IPS-20b (cell line): ENCODE measurements at regions not wholly inside any gene's neighbourhood (a gene's known extent, or its start where the extent isn't known, plus 50 kb on each side); places are given as distances from the start of the nearest gene placed in this dataset.

Experiments used
- H3K27ac ChIP-seq: one replicate; pipeline ENCODE4 v1.5.1; 2013; ENCODE audit warnings: low read length
- H3K27me3 ChIP-seq: 2 replicates; pipeline ENCODE4 v1.6.1; 2013; ENCODE audit warnings: mild to moderate bottlenecking, low read length, inconsistent platforms; ENCODE audit not compliant: insufficient read depth
- H3K36me3 ChIP-seq: 2 replicates; pipeline ENCODE4 v1.6.1; 2013; ENCODE audit warnings: low read depth, mild to moderate bottlenecking, inconsistent platforms, low read length, moderate library complexity; ENCODE audit not compliant: insufficient read depth
- H3K4me1 ChIP-seq: 2 replicates; pipeline ENCODE4 v1.6.1; 2013; ENCODE audit warnings: mild to moderate bottlenecking, control low read depth, inconsistent platforms, low read length, moderate library complexity; ENCODE audit not compliant: insufficient read depth
- H3K4me3 ChIP-seq: 2 replicates; pipeline ENCODE4 v1.5.1; 2013; ENCODE audit warnings: mild to moderate bottlenecking, low read length, inconsistent platforms
- H3K9ac ChIP-seq: 2 replicates; pipeline ENCODE4 v1.6.1; 2013; ENCODE audit warnings: low read depth, mild to moderate bottlenecking, inconsistent platforms, low read length, moderate library complexity
- H3K9me3 ChIP-seq: 2 replicates; pipeline ENCODE4 v1.6.1; 2013; ENCODE audit warnings: mild to moderate bottlenecking, low read depth, low read length, inconsistent platforms; ENCODE audit not compliant: insufficient read depth

GRCh38 chr2:21486445-21486844 lies 362.7 kb downstream of the TDRD15 start:
- Histone ChIP-seq H3K4me1 (no peaks in the 10 kb centered on the region), H3K9ac (no peak overlapping the region), H3K4me3 (no peak overlapping the region), H3K9me3 (no peaks in the 10 kb centered on the region; the same call in 1 of the 2 replicates), H3K36me3 (no peaks in the 10 kb centered on the region), H3K27ac (no peak overlapping the region), H3K27me3 (no peaks in the 10 kb centered on the region)

GRCh38 chr2:21489080-21489479 lies 365.3 kb downstream of the TDRD15 start:
- no peaks in the 10 kb centered on the region for H3K36me3 ChIP-seq
- no peak overlapping the region for H3K4me3 ChIP-seq
- H3K9me3 ChIP-seq, result no peaks in the 10 kb centered on the region; the same call in 1 of the 2 replicates
- H3K9ac ChIP-seq, result no peak overlapping the region
- no peaks in the 10 kb centered on the region for H3K27me3 ChIP-seq
- H3K4me1 ChIP-seq, result no peaks in the 10 kb centered on the region
- no peak overlapping the region for H3K27ac ChIP-seq

- Histone ChIP-seq H3K36me3 (no peaks in the 10 kb centered on the region), H3K4me1 (no peaks in the 10 kb centered on the region; the same call in 1 of the 2 replicates), H3K9me3 (no peaks in the 10 kb centered on the region), H3K4me3 (no peak overlapping the region), H3K9ac (no peak overlapping the region), H3K27ac (no peak overlapping the region), H3K27me3 (no peaks in the 10 kb centered on the region)
Observed at GRCh38 chr2:21498016-21498415, 374.2 kb downstream of the TDRD15 start.

GRCh38 chr2:21500401-21500945 lies 376.7 kb downstream of the TDRD15 start:
- Histone ChIP-seq H3K9ac (no peak overlapping the region), H3K4me1 (no peaks in the 10 kb centered on the region; the same call in 1 of the 2 replicates), H3K36me3 (no peaks in the 10 kb centered on the region)

GRCh38 chr2:21501376-21502027 lies 377.7 kb downstream of the TDRD15 start:
- H3K36me3 ChIP-seq, result no peaks in the 10 kb centered on the region
- H3K4me3 ChIP-seq, result no peak overlapping the region
- H3K9ac ChIP-seq, result no peak overlapping the region
- no peaks in the 10 kb centered on the region for H3K9me3 ChIP-seq
- no peaks in the 10 kb centered on the region; the same call in 1 of the 2 replicates for H3K4me1 ChIP-seq
- no peaks in the 10 kb centered on the region for H3K27me3 ChIP-seq
- no peak overlapping the region for H3K27ac ChIP-seq

More at GRCh38 chr2:21500401-21500945, 376.7 kb downstream of the TDRD15 start:
- Histone ChIP-seq H3K27ac (no peak overlapping the region), H3K4me3 (no peak overlapping the region), H3K27me3 (no peaks in the 10 kb centered on the region), H3K9me3 (no peaks in the 10 kb centered on the region)

- no peaks in the 10 kb centered on the region for H3K4me1 ChIP-seq
- no peaks in the 10 kb centered on the region for H3K9me3 ChIP-seq
- no peaks in the 10 kb centered on the region for H3K27me3 ChIP-seq
- H3K9ac ChIP-seq, result no peak overlapping the region
- H3K36me3 ChIP-seq, result no peaks in the 10 kb centered on the region
- no peak overlapping the region for H3K27ac ChIP-seq
- H3K4me3 ChIP-seq, result no peak overlapping the region
Observed at GRCh38 chr2:21515903-21516302, 392.1 kb downstream of the TDRD15 start.

GRCh38 chr2:21519412-21519811 lies 395.6 kb downstream of the TDRD15 start:
- Histone ChIP-seq H3K4me1 (no peaks in the 10 kb centered on the region), H3K9me3 (no peaks in the 10 kb centered on the region)

GRCh38 chr2:21519821-21520220 lies 396.1 kb downstream of the TDRD15 start:
- Histone ChIP-seq H3K9ac (no peak overlapping the region), H3K4me1 (no peaks in the 10 kb centered on the region), H3K9me3 (no peaks in the 10 kb centered on the region), H3K27me3 (no peaks in the 10 kb centered on the region), H3K27ac (no peak overlapping the region), H3K4me3 (no peak overlapping the region), H3K36me3 (no peaks in the 10 kb centered on the region)

More at GRCh38 chr2:21519412-21519811, 395.6 kb downstream of the TDRD15 start:
- Histone ChIP-seq H3K4me3 (no peak overlapping the region), H3K9ac (no peak overlapping the region), H3K27ac (no peak overlapping the region), H3K36me3 (no peaks in the 10 kb centered on the region), H3K27me3 (no peaks in the 10 kb centered on the region)

GRCh38 chr2:21535826-21536225 lies 412.1 kb downstream of the TDRD15 start:
- Histone ChIP-seq H3K9ac (no peak overlapping the region), H3K9me3 (peaks cover 36% of the 10 kb centered on the region), H3K4me3 (no peak overlapping the region), H3K27ac (no peak overlapping the region), H3K36me3 (no peaks in the 10 kb centered on the region), H3K4me1 (no peaks in the 10 kb centered on the region), H3K27me3 (no peaks in the 10 kb centered on the region)

GRCh38 chr2:21539685-21540084 lies 415.9 kb downstream of the TDRD15 start:
- no peak overlapping the region for H3K4me3 ChIP-seq
- H3K9ac ChIP-seq, result no peak overlapping the region
- peaks cover 28% of the 10 kb centered on the region for H3K9me3 ChIP-seq
- no peak overlapping the region for H3K27ac ChIP-seq
- H3K4me1 ChIP-seq, result no peaks in the 10 kb centered on the region
- H3K27me3 ChIP-seq, result no peaks in the 10 kb centered on the region
- H3K36me3 ChIP-seq, result no peaks in the 10 kb centered on the region

- H3K9me3 ChIP-seq, result no peaks in the 10 kb centered on the region
- no peaks in the 10 kb centered on the region for H3K4me1 ChIP-seq
- no peaks in the 10 kb centered on the region for H3K27me3 ChIP-seq
- H3K4me3 ChIP-seq, result no peak overlapping the region
- no peak overlapping the region for H3K9ac ChIP-seq
- no peaks in the 10 kb centered on the region for H3K36me3 ChIP-seq
- no peak overlapping the region for H3K27ac ChIP-seq
Observed at GRCh38 chr2:21543630-21544029, 419.9 kb downstream of the TDRD15 start.

GRCh38 chr2:21544392-21544791 lies 420.6 kb downstream of the TDRD15 start:
- Histone ChIP-seq H3K36me3 (no peaks in the 10 kb centered on the region), H3K27ac (no peak overlapping the region), H3K27me3 (no peaks in the 10 kb centered on the region), H3K9me3 (no peaks in the 10 kb centered on the region), H3K9ac (no peak overlapping the region), H3K4me1 (no peaks in the 10 kb centered on the region), H3K4me3 (no peak overlapping the region)
